MCF 10A (cell line): ENCODE measurements at regions not wholly inside any gene's neighbourhood (a gene's known extent, or its start where the extent isn't known, plus 50 kb on each side); places are given as distances from the start of the nearest gene placed in this dataset.

ENCODE experiments used
- BruUV-seq: library from RNA; stranded (reverse); fragments of 400-500 nt; replicated peaks from 2 replicates; lab custom pipeline; 2021; lab: Mats Ljungman, UMichigan
- CTCF ChIA-PET: fragments of 300-600 bp; sonication (Branson Sonifier 250); formaldehyde crosslinking; extraction: SDS; loops from one replicate; lab custom pipeline; 2021; ENCODE audit warnings: antibody characterized with exemption, inconsistent platforms; lab: Yijun Ruan, JAX
- POLR2A ChIA-PET: fragments of 300-600, 350-650 bp; sonication (Branson Sonifier 250); formaldehyde crosslinking; extraction: SDS; loops from one replicate; lab custom pipeline; 2020; ENCODE audit warnings: antibody characterized with exemption, inconsistent platforms; lab: Yijun Ruan, JAX
- DNase-seq: peaks from one replicate; pipeline ENCODE4 v3.0.0-alpha.2; 2018; ENCODE audit not compliant: unreplicated experiment
- H3K27ac Mint-ChIP-seq: one replicate; pipeline ENCODE4 v1.8.0; 2022; ENCODE audit warnings: mild to moderate bottlenecking, low read depth, mixed read lengths; ENCODE audit not compliant: unreplicated experiment
- H3K27me3 Mint-ChIP-seq: one replicate; pipeline ENCODE4 v1.8.0; 2022; ENCODE audit warnings: mixed read lengths; ENCODE audit not compliant: insufficient read depth, unreplicated experiment
- H3K36me3 Mint-ChIP-seq: one replicate; pipeline ENCODE4 v1.8.0; 2022; ENCODE audit warnings: mild to moderate bottlenecking, moderate library complexity, mixed read lengths; ENCODE audit not compliant: insufficient read depth, unreplicated experiment
- H3K4me1 Mint-ChIP-seq: one replicate; pipeline ENCODE4 v1.8.0; 2022; ENCODE audit warnings: mixed read lengths; ENCODE audit not compliant: insufficient read depth, unreplicated experiment
- H3K4me3 Mint-ChIP-seq: one replicate; pipeline ENCODE4 v1.8.0; 2022; ENCODE audit warnings: mild to moderate bottlenecking, moderate library complexity, mixed read lengths; ENCODE audit not compliant: unreplicated experiment
- H3K9me3 Mint-ChIP-seq: one replicate; pipeline ENCODE4 v1.8.0; 2022; ENCODE audit warnings: mixed read lengths; ENCODE audit not compliant: unreplicated experiment
- CTCF ChIP-seq: fragments of 200-600 bp; IDR thresholded peaks from one replicate; pipeline ENCODE4 v1.8.0; 2022; ENCODE audit warnings: antibody characterized with exemption, mild to moderate bottlenecking; ENCODE audit not compliant: unreplicated experiment
- intact Hi-C: fragments of 100-400 bp; cut with micrococcal nuclease; formaldehyde crosslinking; loops from 2 replicates; pipeline ENCODE4 v1.14.1; 2022

DNA sequence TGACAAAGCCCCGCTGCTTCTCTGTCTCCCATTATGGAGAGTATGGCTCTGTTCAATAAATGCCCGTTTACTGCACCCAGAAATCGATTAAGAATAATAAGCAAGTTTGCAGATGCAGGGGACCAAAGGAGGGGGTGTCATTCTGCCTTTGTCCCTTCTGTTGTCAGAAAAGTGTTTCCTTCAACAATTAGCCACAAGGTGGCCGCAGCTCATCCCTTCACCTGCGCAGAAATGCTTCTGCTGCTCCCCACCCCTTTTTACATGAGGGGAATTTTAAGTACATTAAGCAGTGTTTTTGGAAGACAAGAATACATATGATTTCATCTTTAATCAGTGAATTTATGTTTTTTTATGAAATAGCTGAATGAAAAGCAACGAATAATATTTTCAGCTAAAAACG, 175.6 kb upstream of the ARX start:
- Mint-ChIP-seq H3K36me3 (no peaks in the 10 kb centered on the region), H3K9me3 (peaks cover 13% of the 10 kb centered on the region), H3K4me3 (no peak overlapping the region), H3K27ac (no peak overlapping the region), H3K4me1 (no peaks in the 10 kb centered on the region), H3K27me3 (no peaks in the 10 kb centered on the region)
- intact Hi-C loops: no loop called here
- POLR2A ChIA-PET: no interaction called here
- DNase-seq: peak; percentile 4
- CTCF ChIA-PET: interaction anchor here (0.6 to 0.8 kb wide), 5 partner anchors 13 to 411 kb away, joined by 3 to 4 read pairs (median 3); no protein-coding TSS in a partner anchor
- no peak for TF ChIP-seq CTCF
- no TSS peak for BruUV-seq

- TF ChIP-seq CTCF: no peak
- H3K4me1 Mint-ChIP-seq: no peaks in the 10 kb centered on the region
- H3K36me3 Mint-ChIP-seq: no peaks in the 10 kb centered on the region
- no peak overlapping the region for H3K4me3 Mint-ChIP-seq
- CTCF ChIA-PET: no interaction called here
- intact Hi-C loops: no loop called here
- no peak overlapping the region for H3K27ac Mint-ChIP-seq
- POLR2A ChIA-PET: no interaction called here
- no peak for DNase-seq
- H3K27me3 Mint-ChIP-seq: no peaks in the 10 kb centered on the region
- BruUV-seq: no TSS peak
- peaks cover 8% of the 10 kb centered on the region for H3K9me3 Mint-ChIP-seq
Observed at GRCh38 chrX:25181775-25182174, 166.0 kb upstream of the ARX start.

DNA sequence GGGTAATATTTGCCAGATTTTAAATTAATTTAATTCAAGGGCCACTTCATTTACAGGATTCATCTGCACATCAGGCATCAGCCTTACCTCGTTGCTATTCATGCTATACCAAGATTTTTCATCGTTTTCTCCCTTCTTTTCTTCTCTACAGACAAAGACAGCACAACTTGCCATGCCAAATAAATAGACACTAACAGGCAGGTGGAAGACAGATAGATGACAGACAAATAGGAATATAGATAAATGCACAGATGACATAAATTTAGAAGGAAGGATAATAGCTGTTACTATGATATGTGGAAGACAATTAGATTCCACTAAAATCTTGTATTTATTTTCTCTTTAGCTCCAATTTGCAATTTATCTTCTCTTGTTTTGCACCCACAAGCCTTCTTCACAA, 164.5 kb upstream of the ARX start:
- DNase-seq: no peak
- H3K4me1 Mint-ChIP-seq: no peaks in the 10 kb centered on the region
- TF ChIP-seq CTCF: no peak
- intact Hi-C loops: no loop called here
- H3K4me3 Mint-ChIP-seq: no peak overlapping the region
- H3K27ac Mint-ChIP-seq: no peak overlapping the region
- CTCF ChIA-PET: no interaction called here
- no peaks in the 10 kb centered on the region for H3K9me3 Mint-ChIP-seq
- BruUV-seq: no TSS peak
- POLR2A ChIA-PET: no interaction called here
- H3K27me3 Mint-ChIP-seq: no peaks in the 10 kb centered on the region
- no peaks in the 10 kb centered on the region for H3K36me3 Mint-ChIP-seq

DNA sequence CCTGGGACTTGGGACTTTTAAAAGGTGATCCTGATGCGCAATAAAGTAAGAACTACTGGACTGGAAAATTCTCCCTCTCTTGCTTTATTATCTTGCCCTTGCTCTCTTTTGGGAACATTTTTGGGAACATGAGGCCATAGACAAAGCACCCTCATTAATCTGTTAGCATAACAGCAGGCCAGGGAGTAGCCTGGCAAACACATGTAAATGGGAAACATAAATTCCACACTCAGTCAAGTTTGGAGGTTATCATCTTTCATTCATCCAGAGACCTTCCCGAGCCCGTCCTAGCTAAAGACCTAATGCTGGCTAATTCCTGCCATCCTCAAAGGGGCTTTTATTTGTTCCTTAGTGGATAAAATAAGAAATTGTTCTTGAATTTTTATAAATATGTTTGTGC, 162.8 kb upstream of the ARX start:
- H3K27me3 Mint-ChIP-seq: no peaks in the 10 kb centered on the region
- H3K4me1 Mint-ChIP-seq: no peaks in the 10 kb centered on the region
- TF ChIP-seq CTCF: no peak
- H3K4me3 Mint-ChIP-seq: no peak overlapping the region
- H3K36me3 Mint-ChIP-seq: no peaks in the 10 kb centered on the region
- BruUV-seq: no TSS peak
- intact Hi-C loops: no loop called here
- H3K9me3 Mint-ChIP-seq: no peaks in the 10 kb centered on the region
- no peak overlapping the region for H3K27ac Mint-ChIP-seq
- POLR2A ChIA-PET: interaction anchor here (0.6 kb wide), 1 partner anchor 367 kb away, joined by 4 read pairs; no protein-coding TSS in a partner anchor
- CTCF ChIA-PET: interaction anchor here (1.0 to 2.0 kb wide), 3 partner anchors 10 to 97 kb away, joined by 3 to 6 read pairs (median 3); no protein-coding TSS in a partner anchor
- no peak for DNase-seq
